NCI-H2029 treated with DMSO at 0.1 percent for 48 hours (cell line): ENCODE measurements at regions not wholly inside any gene's neighbourhood (a gene's known extent, or its start where the extent isn't known, plus 50 kb on each side); places are given as distances from the start of the nearest gene placed in this dataset.
"Not testable (repeated sequence)": the region's sequence is repeated elsewhere in the genome, so short reads cannot be mapped to it uniquely, and the experiment has no call there.

ENCODE experiments used
- DNase-seq: peaks from one replicate; lab custom pipeline; 2025; lab: John Stamatoyannopoulos, UW

DNA sequence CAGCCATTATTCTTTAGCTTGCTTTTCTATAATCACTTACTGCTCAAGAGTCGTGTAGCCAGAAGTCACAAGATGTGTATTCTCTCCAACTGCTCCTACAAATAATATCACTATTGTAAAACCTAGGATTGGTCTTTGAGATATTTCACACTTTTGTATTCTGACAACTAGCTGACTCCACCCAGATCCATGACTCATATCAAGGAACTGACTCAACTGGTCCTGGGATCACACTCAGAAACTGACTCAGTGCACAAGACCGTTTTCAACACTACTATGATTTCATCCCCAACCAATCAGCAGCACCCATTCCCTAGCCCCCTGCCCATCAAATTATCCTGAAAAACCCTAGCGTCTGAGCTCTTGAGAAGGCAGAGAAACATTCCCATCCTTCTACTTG, 56.5 kb upstream of the ORC5 start:
- DNase-seq, result no peak

GRCh38 chr7:104267701-104268368, 60.0 kb upstream of the ORC5 start:
- no peak for DNase-seq

GRCh38 chr7:104271948-104272347, 56.5 kb upstream of the LHFPL3 start:
- DNase-seq, result no peak

DNA sequence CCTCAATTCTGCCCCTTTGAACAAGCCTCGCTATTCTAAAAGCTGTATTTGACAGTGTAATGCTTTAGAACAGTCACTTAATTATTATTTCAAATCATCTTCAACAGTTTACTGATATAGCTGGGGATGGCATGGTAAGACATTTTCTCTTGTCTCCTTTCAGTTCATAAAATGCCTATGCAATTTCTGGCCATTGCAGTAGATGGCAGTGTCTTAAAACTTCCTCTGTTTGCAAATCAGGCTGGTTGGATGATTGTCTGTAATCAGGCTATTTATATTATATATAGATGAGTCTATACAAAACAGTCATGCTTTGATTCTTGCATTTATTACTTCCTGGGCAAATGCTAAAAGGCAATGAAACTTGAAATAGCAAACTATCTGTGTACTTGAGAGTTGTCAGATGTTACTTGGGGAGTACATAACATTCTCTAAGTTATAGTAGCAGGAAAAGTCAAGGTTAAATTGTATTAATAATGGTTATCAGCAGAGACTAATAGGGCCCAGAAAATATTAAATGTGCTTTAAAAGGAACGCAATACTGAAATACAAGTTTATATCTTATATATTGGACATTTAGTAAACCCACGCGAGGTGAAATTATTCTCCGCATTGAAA, 55.5 kb upstream of the LHFPL3 start:
- DNase-seq, result peak; percentile 27

- DNase-seq, result no peak
Observed at GRCh38 chr7:104275900-104276299, 52.5 kb upstream of the LHFPL3 start.

GRCh38 chr7:104276730-104277129, 51.7 kb upstream of the LHFPL3 start:
- not testable (repeated sequence) for DNase-seq
